Activated CD4-positive, alpha-beta T cell treated with anti-CD3 and anti-CD28 coated beads, Interleukin-2, amount 50 U/mL, for 24 hours (primary cell): ENCODE measurements at regions not wholly inside any gene's neighbourhood (a gene's known extent, or its start where the extent isn't known, plus 50 kb on each side); places are given as distances from the start of the nearest gene placed in this dataset.
"Not testable (repeated sequence)": the region's sequence is repeated elsewhere in the genome, so short reads cannot be mapped to it uniquely, and the experiment has no call there.

Source experiments
- DNase-seq, 2 donors: peaks; one replicate each; pipeline ENCODE4 v3.0.0-alpha.2; 2020; ENCODE audit warnings: low read depth in 1 of 2, low spot score in 1 of 2

GRCh38 chr2:226180281-226180884 lies 619.2 kb downstream of the IRS1 start:
- DNase-seq, result no peak

GRCh38 chr2:226179010-226179409 lies 620.6 kb downstream of the IRS1 start:
- DNase-seq, result no peak

- no peak for DNase-seq
Measured at GRCh38 chr2:226176283-226176984, 623.2 kb downstream of the IRS1 start.

GRCh38 chr2:226174390-226174789 lies 625.2 kb downstream of the IRS1 start:
- no peak for DNase-seq

- DNase-seq, result no peak
Measured at GRCh38 chr2:226172939-226173338, 626.7 kb downstream of the IRS1 start.

- DNase-seq, result no peak
Measured at GRCh38 chr2:226172309-226172708, 627.3 kb downstream of the IRS1 start.

- DNase-seq, result no peak
Measured at GRCh38 chr2:226169751-226170581, 629.7 kb downstream of the IRS1 start.

GRCh38 chr2:226168496-226169160 lies 631.0 kb downstream of the IRS1 start:
- no peak for DNase-seq

GRCh38 chr2:226164512-226164911 lies 635.1 kb downstream of the IRS1 start:
- no peak for DNase-seq

GRCh38 chr2:226160617-226161016 lies 639.0 kb downstream of the IRS1 start:
- DNase-seq, result not testable (repeated sequence)

GRCh38 chr2:226159875-226160479 lies 639.6 kb downstream of the IRS1 start:
- no peak for DNase-seq

GRCh38 chr2:226158940-226159339 lies 640.7 kb downstream of the IRS1 start:
- DNase-seq, result no peak

GRCh38 chr2:226158229-226158628 lies 641.4 kb downstream of the IRS1 start:
- no peak for DNase-seq

GRCh38 chr2:226155093-226155875 lies 644.3 kb downstream of the IRS1 start:
- no peak for DNase-seq

- no peak for DNase-seq
Measured at GRCh38 chr2:226154610-226155009, 645.0 kb downstream of the IRS1 start.

- DNase-seq, result no peak
Measured at GRCh38 chr2:226153553-226153952, 646.1 kb downstream of the IRS1 start.

- no peak for DNase-seq
Measured at GRCh38 chr2:226151157-226151556, 648.5 kb downstream of the IRS1 start.

- no peak for DNase-seq
Measured at GRCh38 chr2:226143091-226143490, 656.5 kb downstream of the IRS1 start.

- no peak for DNase-seq
Measured at GRCh38 chr2:226142463-226142862, 657.2 kb downstream of the IRS1 start.

GRCh38 chr2:226140594-226140993 lies 659.0 kb downstream of the IRS1 start:
- no peak for DNase-seq
